ENCODE measurements at regions not wholly inside any gene's neighbourhood (a gene's known extent, or its start where the extent isn't known, plus 50 kb on each side); places are given as distances from the start of the nearest gene placed in this dataset.

- TF ChIP-seq ATF3 (IDR thresholded peaks at IDR 0.05; ENCODE audit: insufficient read depth, low read depth, low read length): no peak
- no peak for TF ChIP-seq TCF12 (IDR thresholded peaks at IDR 0.05; ENCODE audit: low read depth, low read length)
- no peak for TF ChIP-seq SP4 (IDR thresholded peaks at IDR 0.05; ENCODE audit: low read length)
Measured at GRCh38 chr2:397926-398325, 110.0 kb upstream of the ALKAL2 start (continued).
